ENCODE measurements at regions not wholly inside any gene's neighbourhood (a gene's known extent, or its start where the extent isn't known, plus 50 kb on each side); places are given as distances from the start of the nearest gene placed in this dataset.

GRCh38 chr12:107984973-107985372 lies 144.1 kb upstream of the WSCD2 start:
- ATAC-seq: no peak
- Histone ChIP-seq H2AFZ (ENCODE audit: low read depth, low read length, poor library complexity, severe bottlenecking) (no peak overlapping the region), H3K27ac (ENCODE audit: low read depth, low read length) (no peak overlapping the region), H3K27me3 (ENCODE audit: insufficient read depth, low read length) (peaks cover 36% of the 10 kb centered on the region), H3K36me3 (ENCODE audit: control insufficient read depth in 1 of 2, insufficient read depth in 2 of 2, low read length in 2 of 2) (no peaks in the 10 kb centered on the region), H3K9me3 (ENCODE audit: control insufficient read depth in 1 of 2, insufficient read depth in 1 of 2, low read depth in 1 of 2, low read length in 2 of 2) (no peaks in the 10 kb centered on the region), H3K4me1 (ENCODE audit: control insufficient read depth in 1 of 2, insufficient read depth in 2 of 2, low read length in 2 of 2) (no peaks in the 10 kb centered on the region), H4K20me1 (ENCODE audit: insufficient read depth) (no peaks in the 10 kb centered on the region), H3K9me2 (ENCODE audit: insufficient read depth) (no peaks in the 10 kb centered on the region), H3K4me3 (replicated peaks in 1 of 2; ENCODE audit: low read depth in 1 of 2, low read length in 2 of 2) (no peak overlapping the region), H3K9ac (ENCODE audit: low read length) (no peak overlapping the region), H3K4me2 (ENCODE audit: low read length) (no peak overlapping the region), H3K79me2 (ENCODE audit: insufficient read depth, low read length) (no peaks in the 10 kb centered on the region)
- intact Hi-C loops (cut with micrococcal nuclease): no loop called here
- TF ChIP-seq SRF (IDR thresholded peaks at IDR 0.05; ENCODE audit: low read depth) (no peak), CEBPB (IDR thresholded peaks at IDR 0.05; ENCODE audit: low read depth) (no peak), POLR2AphosphoS5 (IDR thresholded peaks at IDR 0.05; ENCODE audit: low read depth, low read length) (no peak), TCF7L2 (IDR thresholded peaks at IDR 0.05; ENCODE audit: borderline replicate concordance, extremely low read depth, insufficient read depth, insufficient read length) (no peak)
- ChIA-PET RAD21 (ENCODE audit: low non-redundant PET in 1 of 2, low total read pairs in 2 of 2, uncharacterized antibody in 2 of 2, unreplicated experiment in 2 of 2) (no interaction called here), CTCF (no interaction called here), POLR2A (no interaction called here)
- no peak for DNase-seq (ENCODE audit: low read depth, low spot score)
- BruUV-seq (replicated peaks): no TSS peak

- intact Hi-C loops (cut with micrococcal nuclease): no loop called here
- Histone ChIP-seq H3K9me2 (ENCODE audit: insufficient read depth) (no peaks in the 10 kb centered on the region), H3K79me2 (ENCODE audit: insufficient read depth, low read length) (no peaks in the 10 kb centered on the region), H3K9me3 (ENCODE audit: control insufficient read depth in 1 of 2, insufficient read depth in 1 of 2, low read depth in 1 of 2, low read length in 2 of 2) (no peaks in the 10 kb centered on the region), H3K4me3 (replicated peaks in 1 of 2; ENCODE audit: low read depth in 1 of 2, low read length in 2 of 2) (no peak overlapping the region), H3K9ac (ENCODE audit: low read length) (no peak overlapping the region), H3K36me3 (ENCODE audit: control insufficient read depth in 1 of 2, insufficient read depth in 2 of 2, low read length in 2 of 2) (no peaks in the 10 kb centered on the region), H2AFZ (ENCODE audit: low read depth, low read length, poor library complexity, severe bottlenecking) (no peak overlapping the region), H3K27me3 (ENCODE audit: insufficient read depth, low read length) (peaks cover 27% of the 10 kb centered on the region), H3K4me1 (ENCODE audit: control insufficient read depth in 1 of 2, insufficient read depth in 2 of 2, low read length in 2 of 2) (no peaks in the 10 kb centered on the region), H4K20me1 (ENCODE audit: insufficient read depth) (no peaks in the 10 kb centered on the region), H3K27ac (ENCODE audit: low read depth, low read length) (no peak overlapping the region), H3K4me2 (ENCODE audit: low read length) (no peak overlapping the region)
- ChIA-PET POLR2A (no interaction called here), RAD21 (ENCODE audit: low non-redundant PET in 1 of 2, low total read pairs in 2 of 2, uncharacterized antibody in 2 of 2, unreplicated experiment in 2 of 2) (no interaction called here), CTCF (no interaction called here)
- no peak for TF ChIP-seq POLR2AphosphoS5 (IDR thresholded peaks at IDR 0.05; ENCODE audit: low read depth, low read length)
- no peak for TF ChIP-seq FOSL1 (IDR thresholded peaks at IDR 0.05; ENCODE audit: low read depth)
- TF ChIP-seq ZBTB33 (IDR thresholded peaks at IDR 0.05; ENCODE audit: extremely low read depth, insufficient replicate concordance, low read length): no peak
- TF ChIP-seq SIN3A (IDR thresholded peaks at IDR 0.05; ENCODE audit: low read depth): no peak
- TF ChIP-seq YY1 (IDR thresholded peaks at IDR 0.05; ENCODE audit: extremely low read depth, insufficient replicate concordance, low read depth, low read length): no peak
- TF ChIP-seq ZNF274 (IDR thresholded peaks at IDR 0.05; ENCODE audit: low read depth, low read length): no peak
- TF ChIP-seq ELF1 (IDR thresholded peaks at IDR 0.05; ENCODE audit: borderline replicate concordance, low read depth): no peak
- DNase-seq (ENCODE audit: low read depth, low spot score) (no peak), ATAC-seq (no peak)
- no TSS peak for BruUV-seq (replicated peaks)
These were observed 142.9 kb upstream of the WSCD2 start for GRCh38 chr12:107986183-107986582.

Measured in HCT116 (cell line).